ENCODE measurements at regions not wholly inside any gene's neighbourhood (a gene's known extent, or its start where the extent isn't known, plus 50 kb on each side); places are given as distances from the start of the nearest gene placed in this dataset.

DNA sequence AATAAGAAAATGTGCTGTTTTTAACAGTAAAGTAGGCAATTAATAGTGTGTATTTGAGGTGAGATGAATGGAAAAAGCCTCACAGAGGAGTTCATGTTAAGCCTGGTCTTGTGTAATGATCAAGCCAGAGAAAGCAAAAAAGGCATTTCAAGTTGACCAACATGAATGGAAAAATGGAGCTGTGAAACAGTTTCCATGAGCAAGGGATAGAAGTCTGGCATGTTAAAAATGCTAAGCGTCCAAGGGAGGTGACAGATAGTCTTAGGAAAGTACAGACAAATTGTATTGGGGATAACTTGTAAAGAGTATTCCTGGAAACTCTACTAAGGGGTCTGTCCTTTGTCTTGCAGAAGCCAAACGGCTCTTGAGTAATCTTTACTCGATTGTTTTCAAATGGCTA is 506.8 kb upstream of the ATXN8OS start (continued):
- TF ChIP-seq TOX (CRISPR knock-in tag; IDR thresholded peaks at IDR 0.05; ENCODE audit: borderline replicate concordance), result no peak

DNA sequence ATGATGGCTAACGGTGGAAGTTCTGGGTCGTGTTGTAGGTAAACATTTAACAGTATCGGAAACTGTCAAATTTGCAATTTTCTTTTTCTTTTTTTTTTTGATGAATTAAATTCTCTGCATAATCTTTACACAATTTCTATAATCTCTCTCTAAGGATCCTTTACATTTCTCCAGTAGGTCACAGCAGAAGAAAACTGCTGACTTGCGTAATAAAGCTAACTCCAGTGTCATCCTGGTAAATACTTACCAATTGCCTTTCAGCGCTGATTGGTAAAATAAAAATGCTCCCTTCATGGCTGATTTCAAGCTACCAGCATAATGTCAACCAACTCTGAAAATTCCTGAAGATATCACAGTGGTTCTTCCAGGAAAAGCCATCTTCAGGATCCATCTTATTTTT is 510.5 kb upstream of the ATXN8OS start:
- TF ChIP-seq, protein P1, sequence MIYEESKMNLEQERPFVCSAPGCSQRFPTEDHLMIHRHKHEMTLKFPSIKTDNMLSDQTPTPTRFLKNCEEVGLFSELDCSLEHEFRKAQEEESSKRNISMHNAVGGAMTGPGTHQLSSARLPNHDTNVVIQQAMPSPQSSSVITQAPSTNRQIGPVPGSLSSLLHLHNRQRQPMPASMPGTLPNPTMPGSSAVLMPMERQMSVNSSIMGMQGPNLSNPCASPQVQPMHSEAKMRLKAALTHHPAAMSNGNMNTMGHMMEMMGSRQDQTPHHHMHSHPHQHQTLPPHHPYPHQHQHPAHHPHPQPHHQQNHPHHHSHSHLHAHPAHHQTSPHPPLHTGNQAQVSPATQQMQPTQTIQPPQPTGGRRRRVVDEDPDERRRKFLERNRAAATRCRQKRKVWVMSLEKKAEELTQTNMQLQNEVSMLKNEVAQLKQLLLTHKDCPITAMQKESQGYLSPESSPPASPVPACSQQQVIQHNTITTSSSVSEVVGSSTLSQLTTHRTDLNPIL (CRISPR knock-in tag; IDR thresholded peaks at IDR 0.05; ENCODE audit: low read depth), result no peak
- TF ChIP-seq ZFP30 (CRISPR knock-in tag; IDR thresholded peaks at IDR 0.05) (no peak), ISL1 (CRISPR knock-in tag; IDR thresholded peaks at IDR 0.05) (no peak), ZNF565 (CRISPR knock-in tag; conservative IDR thresholded peaks at IDR 0.05; ENCODE audit: low read depth) (no peak)
- ATAC-seq, result no peak

DNA sequence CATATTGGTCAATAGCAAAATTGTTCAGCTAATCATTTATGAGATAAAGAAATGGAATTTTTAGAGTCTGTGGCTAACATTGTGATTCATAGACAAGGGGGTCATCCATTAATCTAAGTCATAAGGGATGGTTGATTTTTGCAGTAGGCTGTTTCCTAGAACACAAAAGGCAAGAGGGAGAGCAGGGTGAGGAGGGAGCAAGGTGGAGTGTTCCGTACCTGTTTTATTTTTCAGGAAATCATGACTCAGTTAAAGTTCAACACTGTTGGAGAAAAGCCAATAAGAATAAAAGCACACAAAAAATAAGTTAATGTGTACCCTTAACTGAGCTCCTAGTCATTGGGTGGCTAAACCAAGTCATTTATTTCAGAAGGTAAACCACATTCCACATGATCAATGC is 512.4 kb upstream of the ATXN8OS start:
- no peak for ATAC-seq
- TF ChIP-seq ZC3H10 (CRISPR knock-in tag; IDR thresholded peaks at IDR 0.05) (no peak), ZFP30 (CRISPR knock-in tag; IDR thresholded peaks at IDR 0.05) (no peak), BACH2 (CRISPR knock-in tag; IDR thresholded peaks at IDR 0.05; ENCODE audit: borderline replicate concordance) (no peak), ZNF565 (CRISPR knock-in tag; conservative IDR thresholded peaks at IDR 0.05; ENCODE audit: low read depth) (no peak), RARB (CRISPR knock-in tag; IDR thresholded peaks at IDR 0.05) (no peak)
- TF ChIP-seq, protein P2, sequence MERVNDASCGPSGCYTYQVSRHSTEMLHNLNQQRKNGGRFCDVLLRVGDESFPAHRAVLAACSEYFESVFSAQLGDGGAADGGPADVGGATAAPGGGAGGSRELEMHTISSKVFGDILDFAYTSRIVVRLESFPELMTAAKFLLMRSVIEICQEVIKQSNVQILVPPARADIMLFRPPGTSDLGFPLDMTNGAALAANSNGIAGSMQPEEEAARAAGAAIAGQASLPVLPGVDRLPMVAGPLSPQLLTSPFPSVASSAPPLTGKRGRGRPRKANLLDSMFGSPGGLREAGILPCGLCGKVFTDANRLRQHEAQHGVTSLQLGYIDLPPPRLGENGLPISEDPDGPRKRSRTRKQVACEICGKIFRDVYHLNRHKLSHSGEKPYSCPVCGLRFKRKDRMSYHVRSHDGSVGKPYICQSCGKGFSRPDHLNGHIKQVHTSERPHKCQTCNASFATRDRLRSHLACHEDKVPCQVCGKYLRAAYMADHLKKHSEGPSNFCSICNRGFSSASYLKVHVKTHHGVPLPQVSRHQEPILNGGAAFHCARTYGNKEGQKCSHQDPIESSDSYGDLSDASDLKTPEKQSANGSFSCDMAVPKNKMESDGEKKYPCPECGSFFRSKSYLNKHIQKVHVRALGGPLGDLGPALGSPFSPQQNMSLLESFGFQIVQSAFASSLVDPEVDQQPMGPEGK (CRISPR knock-in tag; IDR thresholded peaks at IDR 0.05; ENCODE audit: borderline replicate concordance), result no peak
- TF ChIP-seq, protein P3, sequence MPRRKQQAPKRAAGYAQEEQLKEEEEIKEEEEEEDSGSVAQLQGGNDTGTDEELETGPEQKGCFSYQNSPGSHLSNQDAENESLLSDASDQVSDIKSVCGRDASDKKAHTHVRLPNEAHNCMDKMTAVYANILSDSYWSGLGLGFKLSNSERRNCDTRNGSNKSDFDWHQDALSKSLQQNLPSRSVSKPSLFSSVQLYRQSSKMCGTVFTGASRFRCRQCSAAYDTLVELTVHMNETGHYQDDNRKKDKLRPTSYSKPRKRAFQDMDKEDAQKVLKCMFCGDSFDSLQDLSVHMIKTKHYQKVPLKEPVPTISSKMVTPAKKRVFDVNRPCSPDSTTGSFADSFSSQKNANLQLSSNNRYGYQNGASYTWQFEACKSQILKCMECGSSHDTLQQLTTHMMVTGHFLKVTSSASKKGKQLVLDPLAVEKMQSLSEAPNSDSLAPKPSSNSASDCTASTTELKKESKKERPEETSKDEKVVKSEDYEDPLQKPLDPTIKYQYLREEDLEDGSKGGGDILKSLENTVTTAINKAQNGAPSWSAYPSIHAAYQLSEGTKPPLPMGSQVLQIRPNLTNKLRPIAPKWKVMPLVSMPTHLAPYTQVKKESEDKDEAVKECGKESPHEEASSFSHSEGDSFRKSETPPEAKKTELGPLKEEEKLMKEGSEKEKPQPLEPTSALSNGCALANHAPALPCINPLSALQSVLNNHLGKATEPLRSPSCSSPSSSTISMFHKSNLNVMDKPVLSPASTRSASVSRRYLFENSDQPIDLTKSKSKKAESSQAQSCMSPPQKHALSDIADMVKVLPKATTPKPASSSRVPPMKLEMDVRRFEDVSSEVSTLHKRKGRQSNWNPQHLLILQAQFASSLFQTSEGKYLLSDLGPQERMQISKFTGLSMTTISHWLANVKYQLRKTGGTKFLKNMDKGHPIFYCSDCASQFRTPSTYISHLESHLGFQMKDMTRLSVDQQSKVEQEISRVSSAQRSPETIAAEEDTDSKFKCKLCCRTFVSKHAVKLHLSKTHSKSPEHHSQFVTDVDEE (CRISPR knock-in tag; IDR thresholded peaks at IDR 0.05), result no peak

DNA sequence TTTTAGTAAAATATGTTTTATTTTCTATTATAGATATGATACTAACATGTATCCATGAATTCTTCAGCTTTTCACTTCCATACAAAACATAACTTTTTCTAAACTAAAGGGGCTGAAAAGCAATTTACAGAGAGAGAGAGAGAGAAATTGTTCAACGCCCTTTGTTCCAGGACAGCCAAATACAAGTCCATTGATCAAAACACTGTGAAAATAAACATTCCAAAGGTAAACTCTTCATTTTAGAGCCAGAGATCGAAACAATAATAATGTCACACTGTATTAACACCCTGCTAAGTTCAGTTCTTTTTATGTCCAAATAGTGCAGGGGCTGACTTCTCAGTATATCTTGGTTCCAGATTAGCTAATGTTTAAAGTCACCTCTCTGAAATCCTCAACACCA is 516.2 kb upstream of the ATXN8OS start:
- TF ChIP-seq ZFP3 (CRISPR knock-in tag; IDR thresholded peaks at IDR 0.05), result no peak
- no peak for TF ChIP-seq PPARA (CRISPR knock-in tag; IDR thresholded peaks at IDR 0.05; ENCODE audit: borderline replicate concordance)
- TF ChIP-seq SNAI2 (CRISPR knock-in tag; IDR thresholded peaks at IDR 0.05), result no peak
- TF ChIP-seq CSDC2 (CRISPR knock-in tag; IDR thresholded peaks at IDR 0.05), result no peak
- TF ChIP-seq ISL1 (CRISPR knock-in tag; IDR thresholded peaks at IDR 0.05), result no peak
- TF ChIP-seq, protein P2 (CRISPR knock-in tag; IDR thresholded peaks at IDR 0.05; ENCODE audit: borderline replicate concordance), result no peak
- TF ChIP-seq GLIS3 (CRISPR knock-in tag; IDR thresholded peaks at IDR 0.05), result no peak
- TF ChIP-seq, protein P1 (CRISPR knock-in tag; IDR thresholded peaks at IDR 0.05; ENCODE audit: low read depth), result no peak
- TF ChIP-seq OSR1 (CRISPR knock-in tag; IDR thresholded peaks at IDR 0.05), result no peak
- no peak for TF ChIP-seq BACH2 (CRISPR knock-in tag; IDR thresholded peaks at IDR 0.05; ENCODE audit: borderline replicate concordance)
- no peak for TF ChIP-seq ZC3H10 (CRISPR knock-in tag; IDR thresholded peaks at IDR 0.05)
- TF ChIP-seq, protein P3 (CRISPR knock-in tag; IDR thresholded peaks at IDR 0.05), result no peak
- TF ChIP-seq, protein P4, sequence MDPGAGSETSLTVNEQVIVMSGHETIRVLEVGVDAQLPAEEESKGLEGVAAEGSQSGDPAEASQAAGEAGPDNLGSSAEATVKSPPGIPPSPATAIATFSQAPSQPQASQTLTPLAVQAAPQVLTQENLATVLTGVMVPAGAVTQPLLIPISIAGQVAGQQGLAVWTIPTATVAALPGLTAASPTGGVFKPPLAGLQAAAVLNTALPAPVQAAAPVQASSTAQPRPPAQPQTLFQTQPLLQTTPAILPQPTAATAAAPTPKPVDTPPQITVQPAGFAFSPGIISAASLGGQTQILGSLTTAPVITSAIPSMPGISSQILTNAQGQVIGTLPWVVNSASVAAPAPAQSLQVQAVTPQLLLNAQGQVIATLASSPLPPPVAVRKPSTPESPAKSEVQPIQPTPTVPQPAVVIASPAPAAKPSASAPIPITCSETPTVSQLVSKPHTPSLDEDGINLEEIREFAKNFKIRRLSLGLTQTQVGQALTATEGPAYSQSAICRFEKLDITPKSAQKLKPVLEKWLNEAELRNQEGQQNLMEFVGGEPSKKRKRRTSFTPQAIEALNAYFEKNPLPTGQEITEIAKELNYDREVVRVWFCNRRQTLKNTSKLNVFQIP (CRISPR knock-in tag; IDR thresholded peaks at IDR 0.05; ENCODE audit: borderline replicate concordance, low read depth), result no peak
- TF ChIP-seq ZFP30 (CRISPR knock-in tag; IDR thresholded peaks at IDR 0.05), result no peak
- TF ChIP-seq TOX (CRISPR knock-in tag; IDR thresholded peaks at IDR 0.05; ENCODE audit: borderline replicate concordance), result no peak
- no peak for ATAC-seq
